ENCODE measurements at regions not wholly inside any gene's neighbourhood (a gene's known extent, or its start where the extent isn't known, plus 50 kb on each side); places are given as distances from the start of the nearest gene placed in this dataset.

- TF ChIP-seq CTCF (IDR thresholded peaks at IDR 0.05) (no peak), POLR2A (IDR thresholded peaks at IDR 0.05) (no peak)
Observed at GRCh38 chr4:110678517-110679227, 55.8 kb upstream of the PITX2 start.
